ENCODE measurements at regions not wholly inside any gene's neighbourhood (a gene's known extent, or its start where the extent isn't known, plus 50 kb on each side); places are given as distances from the start of the nearest gene placed in this dataset.
"Not testable (repeated sequence)": the region's sequence is repeated elsewhere in the genome, so short reads cannot be mapped to it uniquely, and the experiment has no call there.

GRCh38 chr1:245001252-245001651 is 136.9 kb upstream of the HNRNPU start:
- TF ChIP-seq SNAI2 (CRISPR knock-in tag; IDR thresholded peaks at IDR 0.05) (no peak), CREB5 (CRISPR knock-in tag; IDR thresholded peaks at IDR 0.05; ENCODE audit: low read depth) (no peak), BACH2 (CRISPR knock-in tag; IDR thresholded peaks at IDR 0.05; ENCODE audit: borderline replicate concordance) (no peak), PPARA (CRISPR knock-in tag; IDR thresholded peaks at IDR 0.05; ENCODE audit: borderline replicate concordance) (no peak), ZNF70 (CRISPR knock-in tag; IDR thresholded peaks at IDR 0.05) (no peak), ESRRG (CRISPR knock-in tag; IDR thresholded peaks at IDR 0.05) (no peak), PATZ1 (CRISPR knock-in tag; IDR thresholded peaks at IDR 0.05; ENCODE audit: borderline replicate concordance) (no peak), OSR1 (CRISPR knock-in tag; IDR thresholded peaks at IDR 0.05) (no peak), ZNF8 (CRISPR knock-in tag; IDR thresholded peaks at IDR 0.05) (no peak), CSRNP3 (CRISPR knock-in tag; IDR thresholded peaks at IDR 0.05) (no peak), RARB (CRISPR knock-in tag; IDR thresholded peaks at IDR 0.05) (no peak), TOX (CRISPR knock-in tag; IDR thresholded peaks at IDR 0.05; ENCODE audit: borderline replicate concordance) (no peak), POU6F1 (CRISPR knock-in tag; IDR thresholded peaks at IDR 0.05; ENCODE audit: borderline replicate concordance, low read depth) (no peak), ZC3H10 (CRISPR knock-in tag; IDR thresholded peaks at IDR 0.05) (no peak), GLIS3 (CRISPR knock-in tag; IDR thresholded peaks at IDR 0.05) (no peak), ZFP3 (CRISPR knock-in tag; IDR thresholded peaks at IDR 0.05) (no peak), TCF4 (CRISPR knock-in tag; IDR thresholded peaks at IDR 0.05; ENCODE audit: borderline replicate concordance) (no peak), ZNF565 (CRISPR knock-in tag; conservative IDR thresholded peaks at IDR 0.05; ENCODE audit: low read depth) (no peak)

GRCh38 chr1:245000872-245001188 is 136.5 kb upstream of the HNRNPU start:
- TF ChIP-seq PATZ1 (CRISPR knock-in tag; IDR thresholded peaks at IDR 0.05; ENCODE audit: borderline replicate concordance) (no peak), TCF4 (CRISPR knock-in tag; IDR thresholded peaks at IDR 0.05; ENCODE audit: borderline replicate concordance) (no peak), CSRNP3 (CRISPR knock-in tag; IDR thresholded peaks at IDR 0.05) (no peak), ZFP30 (CRISPR knock-in tag; IDR thresholded peaks at IDR 0.05) (no peak), PPARA (CRISPR knock-in tag; IDR thresholded peaks at IDR 0.05; ENCODE audit: borderline replicate concordance) (no peak), TOX (CRISPR knock-in tag; IDR thresholded peaks at IDR 0.05; ENCODE audit: borderline replicate concordance) (no peak)
- ATAC-seq = no peak

More at GRCh38 chr1:245001252-245001651, 136.9 kb upstream of the HNRNPU start:
- no peak for ATAC-seq

GRCh38 chr1:244999644-245000043 is 135.3 kb upstream of the HNRNPU start:
- ATAC-seq = not testable (repeated sequence)

Data from SK-N-SH treated with all-trans-retinoic acid at 6 μM for 48 hours (cell line).